Cardiac fibroblast (primary cell): ENCODE measurements at regions not wholly inside any gene's neighbourhood (a gene's known extent, or its start where the extent isn't known, plus 50 kb on each side); places are given as distances from the start of the nearest gene placed in this dataset.
A peak's percentile ranks its signal among the peaks of the same experiment; 100 is the strongest.
"Not testable (repeated sequence)": the region's sequence is repeated elsewhere in the genome, so short reads cannot be mapped to it uniquely, and the experiment has no call there.

Experiments used
- DNase-seq, 2 donors: peaks; one replicate each; pipeline versions ENCODE4 v3.0.0 to v3.0.0-alpha.2; 2010; ENCODE audit warnings: low read depth in 2 of 2
- H3K4me3 ChIP-seq, 2 donors: replicated peaks in 1 of 2; 1 replicate in 1 of 2; 2 replicates in 1 of 2; pipeline ENCODE4 v1.5.1; 2011; ENCODE audit warnings: low read depth in 2 of 2, low read length in 2 of 2, mild to moderate bottlenecking in 2 of 2, moderate library complexity in 1 of 2
- TF ChIP-seq, protein P1 (sequence below): IDR thresholded peaks from one replicate; pipeline ENCODE4 v1.5.1; 2011; ENCODE audit warnings: low read depth, mild to moderate bottlenecking, low read length, inconsistent platforms

DNA sequence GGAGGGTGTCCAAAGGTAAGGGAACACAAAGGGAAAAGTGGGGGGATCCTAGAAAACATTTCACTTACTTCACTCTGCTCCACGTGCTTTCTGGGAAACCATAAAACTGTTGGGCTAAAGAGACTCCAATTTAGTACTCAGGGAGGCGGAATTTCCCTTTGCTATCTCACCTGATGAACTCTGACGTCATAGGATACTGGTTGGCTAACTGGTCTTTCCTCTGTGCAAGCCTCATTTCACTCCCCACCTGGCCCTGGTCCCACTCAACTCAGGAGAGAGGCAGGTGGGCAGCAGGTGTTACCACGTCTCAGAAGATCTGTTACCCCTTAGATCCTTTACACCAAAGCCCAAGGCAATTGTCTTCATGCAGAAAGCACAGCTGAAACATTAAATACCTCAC is 51.8 kb upstream of the PMAIP1 start:
- DNase-seq, result no peak
- TF ChIP-seq, protein P1, sequence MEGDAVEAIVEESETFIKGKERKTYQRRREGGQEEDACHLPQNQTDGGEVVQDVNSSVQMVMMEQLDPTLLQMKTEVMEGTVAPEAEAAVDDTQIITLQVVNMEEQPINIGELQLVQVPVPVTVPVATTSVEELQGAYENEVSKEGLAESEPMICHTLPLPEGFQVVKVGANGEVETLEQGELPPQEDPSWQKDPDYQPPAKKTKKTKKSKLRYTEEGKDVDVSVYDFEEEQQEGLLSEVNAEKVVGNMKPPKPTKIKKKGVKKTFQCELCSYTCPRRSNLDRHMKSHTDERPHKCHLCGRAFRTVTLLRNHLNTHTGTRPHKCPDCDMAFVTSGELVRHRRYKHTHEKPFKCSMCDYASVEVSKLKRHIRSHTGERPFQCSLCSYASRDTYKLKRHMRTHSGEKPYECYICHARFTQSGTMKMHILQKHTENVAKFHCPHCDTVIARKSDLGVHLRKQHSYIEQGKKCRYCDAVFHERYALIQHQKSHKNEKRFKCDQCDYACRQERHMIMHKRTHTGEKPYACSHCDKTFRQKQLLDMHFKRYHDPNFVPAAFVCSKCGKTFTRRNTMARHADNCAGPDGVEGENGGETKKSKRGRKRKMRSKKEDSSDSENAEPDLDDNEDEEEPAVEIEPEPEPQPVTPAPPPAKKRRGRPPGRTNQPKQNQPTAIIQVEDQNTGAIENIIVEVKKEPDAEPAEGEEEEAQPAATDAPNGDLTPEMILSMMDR, result no peak
- H3K4me3 ChIP-seq, result no peak overlapping the region

GRCh38 chr18:59847491-59847846 is 52.3 kb upstream of the PMAIP1 start:
- H3K4me3 ChIP-seq, DNase-seq: not testable (repeated sequence)

- TF ChIP-seq, protein P1, result no peak
- DNase-seq, result peak; percentile 37 to 72
- H3K4me3 ChIP-seq, result no peak overlapping the region
Measured at GRCh38 chr18:59846814-59847490, 52.8 kb upstream of the PMAIP1 start.

GRCh38 chr18:59842947-59843346 is 56.8 kb upstream of the PMAIP1 start:
- no peak for DNase-seq

GRCh38 chr18:59839931-59840685 is 59.7 kb upstream of the PMAIP1 start:
- no peak for DNase-seq
- no peak overlapping the region for H3K4me3 ChIP-seq
- TF ChIP-seq, protein P1, result peak; percentile 13

More at GRCh38 chr18:59842947-59843346, 56.8 kb upstream of the PMAIP1 start:
- H3K4me3 ChIP-seq, result no peak overlapping the region
- TF ChIP-seq, protein P1, result no peak

GRCh38 chr18:59839246-59839645 is 60.5 kb upstream of the PMAIP1 start:
- no peak overlapping the region for H3K4me3 ChIP-seq
- TF ChIP-seq, protein P1, result no peak
- DNase-seq, result no peak

- DNase-seq, result peak; percentile 76 to 77
- TF ChIP-seq, protein P1, result peak; percentile 84
- no peak overlapping the region for H3K4me3 ChIP-seq
Measured at GRCh38 chr18:59837586-59837985, 62.2 kb upstream of the PMAIP1 start.
